SK-N-SH treated with all-trans-retinoic acid at 6 μM for 48 hours (cell line): ENCODE measurements at regions not wholly inside any gene's neighbourhood (a gene's known extent, or its start where the extent isn't known, plus 50 kb on each side); places are given as distances from the start of the nearest gene placed in this dataset.

Experiments
- ATAC-seq: fragments of 200-7000 bp; cut with Tn5 transposase; 3 replicates; pipeline ENCODE4 v1.9.1; 2020; ENCODE audit warnings: mild to moderate bottlenecking, moderate library complexity
- BACH2 ChIP-seq: fragments of 250-450 bp; sonication (Bioruptor Pico); IDR thresholded peaks from 2 replicates; pipeline ENCODE4 v1.9.0; 2021; ENCODE audit warnings: mild to moderate bottlenecking, borderline replicate concordance
- CREB5 ChIP-seq: fragments of 250-450 bp; sonication (Bioruptor Pico); IDR thresholded peaks from 2 replicates; pipeline ENCODE4 v1.5.1; 2020; ENCODE audit warnings: low read depth, mild to moderate bottlenecking, moderate library complexity
- CSRNP3 ChIP-seq: fragments of 250-450 bp; sonication (Bioruptor Pico); IDR thresholded peaks from 2 replicates; pipeline ENCODE4 v1.5.1; 2021; ENCODE audit warnings: mild to moderate bottlenecking, moderate library complexity
- ESRRG ChIP-seq: fragments of 250-450 bp; sonication (Bioruptor Pico); IDR thresholded peaks from 2 replicates; pipeline ENCODE4 v1.6.1; 2021; ENCODE audit warnings: mild to moderate bottlenecking
- GLIS3 ChIP-seq: fragments of 250-450 bp; sonication (Bioruptor Pico); IDR thresholded peaks from 2 replicates; pipeline ENCODE4 v1.5.0; 2020; ENCODE audit warnings: mild to moderate bottlenecking, moderate library complexity
- OSR1 ChIP-seq: fragments of 250-450 bp; sonication (Bioruptor Pico); IDR thresholded peaks from 2 replicates; pipeline ENCODE4 v1.8.0; 2022; ENCODE audit warnings: moderate library complexity, mild to moderate bottlenecking, inconsistent platforms
- PATZ1 ChIP-seq: fragments of 250-450 bp; sonication (Bioruptor Pico); IDR thresholded peaks from 2 replicates; pipeline ENCODE4 v1.8.0; 2020; ENCODE audit warnings: mild to moderate bottlenecking, moderate library complexity, borderline replicate concordance
- POU6F1 ChIP-seq: fragments of 250-450 bp; sonication (Bioruptor Pico); IDR thresholded peaks from 2 replicates; pipeline ENCODE4 v1.8.0; 2021; ENCODE audit warnings: low read depth, mild to moderate bottlenecking, moderate library complexity, borderline replicate concordance
- PPARA ChIP-seq: fragments of 250-450 bp; sonication (Bioruptor Pico); IDR thresholded peaks from 2 replicates; pipeline ENCODE4 v1.5.0; 2020; ENCODE audit warnings: mild to moderate bottlenecking, borderline replicate concordance
- RARB ChIP-seq: fragments of 250-450 bp; sonication (Bioruptor Pico); IDR thresholded peaks from 2 replicates; pipeline ENCODE4 v1.8.0; 2021; ENCODE audit warnings: mild to moderate bottlenecking, moderate library complexity
- SNAI2 ChIP-seq: fragments of 250-450 bp; sonication (Bioruptor Pico); IDR thresholded peaks from 2 replicates; pipeline ENCODE4 v1.5.0; 2020; ENCODE audit warnings: mild to moderate bottlenecking, moderate library complexity
- TCF4 ChIP-seq: fragments of 250-450 bp; sonication (Bioruptor Pico); IDR thresholded peaks from 2 replicates; pipeline ENCODE4 v1.8.0; 2021; ENCODE audit warnings: mild to moderate bottlenecking, moderate library complexity, borderline replicate concordance
- TOX ChIP-seq: fragments of 250-450 bp; sonication (Bioruptor Pico); IDR thresholded peaks from 2 replicates; pipeline ENCODE4 v1.8.0; 2021; ENCODE audit warnings: mild to moderate bottlenecking, moderate library complexity, borderline replicate concordance
- TSHZ2 ChIP-seq: fragments of 250-450 bp; sonication (Bioruptor Pico); IDR thresholded peaks from 2 replicates; pipeline ENCODE4 v1.5.0; 2020; ENCODE audit warnings: mild to moderate bottlenecking, moderate library complexity
- ZC3H10 ChIP-seq: fragments of 250-450 bp; sonication (Bioruptor Pico); IDR thresholded peaks from 2 replicates; pipeline ENCODE4 v1.5.1; 2021; ENCODE audit warnings: mild to moderate bottlenecking, moderate library complexity
- ZFP3 ChIP-seq: fragments of 250-450 bp; sonication (Bioruptor Pico); IDR thresholded peaks from 2 replicates; pipeline ENCODE4 v1.5.0; 2020; ENCODE audit warnings: mild to moderate bottlenecking, moderate library complexity
- ZFP30 ChIP-seq: fragments of 450-650 bp; formaldehyde crosslinking; IDR thresholded peaks from 2 replicates; pipeline ENCODE4 v1.5.0; 2022; ENCODE audit warnings: mild to moderate bottlenecking, moderate library complexity
- ZNF565 ChIP-seq: fragments of 450-650 bp; formaldehyde crosslinking; conservative IDR thresholded peaks from 2 replicates; pipeline ENCODE4 v1.5.0; 2020; ENCODE audit warnings: low read depth, mild to moderate bottlenecking, moderate library complexity
- ZNF70 ChIP-seq: fragments of 450-650 bp; formaldehyde crosslinking; IDR thresholded peaks from 2 replicates; pipeline ENCODE4 v1.5.0; 2020; ENCODE audit warnings: mild to moderate bottlenecking, moderate library complexity

- ATAC-seq: no peak
- TF ChIP-seq ZNF565 (CRISPR knock-in tag) (no peak), RARB (no peak)
Observed at GRCh38 chrX:23168291-23168690, 166.4 kb upstream of the PTCHD1 start.

GRCh38 chrX:23185951-23186350, 148.7 kb upstream of the PTCHD1 start:
- no peak for ATAC-seq
- TF ChIP-seq OSR1 (CRISPR knock-in tag): no peak

GRCh38 chrX:23187819-23188218, 146.8 kb upstream of the PTCHD1 start:
- TF ChIP-seq ZNF70 (no peak), POU6F1 (no peak), ESRRG (CRISPR knock-in tag) (no peak), SNAI2 (CRISPR knock-in tag) (no peak), PPARA (CRISPR knock-in tag) (no peak), ZFP3 (CRISPR knock-in tag) (no peak), ZFP30 (CRISPR knock-in tag) (no peak), ZNF565 (CRISPR knock-in tag) (no peak), GLIS3 (CRISPR knock-in tag) (no peak)
- ATAC-seq: no peak

- ATAC-seq: no peak
- TF ChIP-seq POU6F1: no peak
- TF ChIP-seq PATZ1: no peak
- no peak for TF ChIP-seq CREB5
- no peak for TF ChIP-seq ZNF565 (CRISPR knock-in tag)
- TF ChIP-seq CSRNP3 (CRISPR knock-in tag): no peak
- TF ChIP-seq ZFP3 (CRISPR knock-in tag): no peak
- TF ChIP-seq BACH2: no peak
- no peak for TF ChIP-seq TCF4
- no peak for TF ChIP-seq TOX (CRISPR knock-in tag)
- no peak for TF ChIP-seq ESRRG (CRISPR knock-in tag)
- TF ChIP-seq PPARA (CRISPR knock-in tag): no peak
- TF ChIP-seq GLIS3 (CRISPR knock-in tag): no peak
Observed at GRCh38 chrX:23194885-23195554, 139.6 kb upstream of the PTCHD1 start.

GRCh38 chrX:23195761-23196160, 138.9 kb upstream of the PTCHD1 start:
- ATAC-seq: no peak
- TF ChIP-seq GLIS3 (CRISPR knock-in tag) (no peak), TOX (CRISPR knock-in tag) (no peak), ZNF565 (CRISPR knock-in tag) (no peak), TSHZ2 (no peak), POU6F1 (no peak), ZC3H10 (CRISPR knock-in tag) (no peak), BACH2 (no peak), ESRRG (CRISPR knock-in tag) (no peak), ZFP3 (CRISPR knock-in tag) (no peak)
